ENCODE measurements at regions not wholly inside any gene's neighbourhood (a gene's known extent, or its start where the extent isn't known, plus 50 kb on each side); places are given as distances from the start of the nearest gene placed in this dataset.

DNA sequence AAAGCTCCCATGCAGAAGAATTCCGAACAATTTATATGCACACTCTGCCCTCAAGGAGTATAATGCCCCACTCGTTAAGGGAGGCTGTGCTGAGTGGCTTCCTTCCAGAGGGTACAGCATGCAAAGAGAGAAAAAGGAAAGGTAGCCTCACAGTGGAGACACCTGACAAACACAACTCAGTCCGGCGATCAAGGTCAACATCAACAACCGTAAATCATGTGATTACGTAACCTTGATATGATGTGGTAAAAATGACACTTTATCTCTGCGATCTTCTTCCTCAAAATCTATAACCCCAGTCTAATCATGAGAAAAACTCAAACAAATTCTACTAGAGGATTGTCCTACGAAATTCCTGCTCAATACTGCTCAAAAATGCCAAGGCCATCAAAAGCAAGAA is 400.5 kb upstream of the CCDC196 start:
- TF ChIP-seq, protein P1, sequence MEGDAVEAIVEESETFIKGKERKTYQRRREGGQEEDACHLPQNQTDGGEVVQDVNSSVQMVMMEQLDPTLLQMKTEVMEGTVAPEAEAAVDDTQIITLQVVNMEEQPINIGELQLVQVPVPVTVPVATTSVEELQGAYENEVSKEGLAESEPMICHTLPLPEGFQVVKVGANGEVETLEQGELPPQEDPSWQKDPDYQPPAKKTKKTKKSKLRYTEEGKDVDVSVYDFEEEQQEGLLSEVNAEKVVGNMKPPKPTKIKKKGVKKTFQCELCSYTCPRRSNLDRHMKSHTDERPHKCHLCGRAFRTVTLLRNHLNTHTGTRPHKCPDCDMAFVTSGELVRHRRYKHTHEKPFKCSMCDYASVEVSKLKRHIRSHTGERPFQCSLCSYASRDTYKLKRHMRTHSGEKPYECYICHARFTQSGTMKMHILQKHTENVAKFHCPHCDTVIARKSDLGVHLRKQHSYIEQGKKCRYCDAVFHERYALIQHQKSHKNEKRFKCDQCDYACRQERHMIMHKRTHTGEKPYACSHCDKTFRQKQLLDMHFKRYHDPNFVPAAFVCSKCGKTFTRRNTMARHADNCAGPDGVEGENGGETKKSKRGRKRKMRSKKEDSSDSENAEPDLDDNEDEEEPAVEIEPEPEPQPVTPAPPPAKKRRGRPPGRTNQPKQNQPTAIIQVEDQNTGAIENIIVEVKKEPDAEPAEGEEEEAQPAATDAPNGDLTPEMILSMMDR (IDR thresholded peaks at IDR 0.05): no peak
- no peak for TF ChIP-seq POLR2A (IDR thresholded peaks at IDR 0.05)

Measured in thyroid gland (tissue), 4 donors.